Gastroesophageal sphincter (tissue), 3 donors: ENCODE measurements at regions not wholly inside any gene's neighbourhood (a gene's known extent, or its start where the extent isn't known, plus 50 kb on each side); places are given as distances from the start of the nearest gene placed in this dataset.

ENCODE experiments used
- POLR2A ChIP-seq, 2 donors: fragments of 450-650 bp; IDR thresholded peaks; one replicate each; pipeline ENCODE4 v1.6.1; 2017; ENCODE audit warnings: antibody characterized with exemption in 2 of 2, mild to moderate bottlenecking in 2 of 2, moderate library complexity in 1 of 2
- TF ChIP-seq, protein P1 (sequence below), 4 experiments: fragments of 200-600 bp in 2 of 4; fragments of 450-650 bp in 2 of 4; sonication (generic) in 1 of 4; IDR thresholded peaks; one replicate each; pipeline ENCODE4 v1.5.1; 2017 to 2019; ENCODE audit warnings: antibody characterized with exemption in 4 of 4, mild to moderate bottlenecking in 2 of 4, moderate library complexity in 2 of 4

DNA sequence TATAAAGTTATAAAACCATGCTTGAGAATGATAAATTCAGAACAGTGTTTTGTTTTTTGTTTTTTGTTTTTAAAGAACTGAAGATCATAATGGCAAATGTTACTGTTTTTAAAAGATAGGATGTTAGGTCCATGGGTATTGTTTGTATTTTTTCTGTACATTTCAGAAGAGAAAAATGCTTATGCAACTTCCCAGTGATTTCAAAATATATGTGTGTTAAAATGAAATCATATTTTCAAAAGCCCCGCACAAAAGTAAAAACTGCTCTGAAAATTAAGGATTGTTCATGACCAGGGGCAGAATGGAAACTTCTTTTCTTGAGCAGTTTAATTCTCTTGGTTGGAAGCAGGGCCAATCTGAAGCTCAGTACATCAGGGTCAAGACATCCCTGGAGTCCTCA lies 109.2 kb upstream of the SIRPG start:
- no peak for TF ChIP-seq POLR2A (IDR thresholded peaks at IDR 0.05)
- TF ChIP-seq, protein P1, sequence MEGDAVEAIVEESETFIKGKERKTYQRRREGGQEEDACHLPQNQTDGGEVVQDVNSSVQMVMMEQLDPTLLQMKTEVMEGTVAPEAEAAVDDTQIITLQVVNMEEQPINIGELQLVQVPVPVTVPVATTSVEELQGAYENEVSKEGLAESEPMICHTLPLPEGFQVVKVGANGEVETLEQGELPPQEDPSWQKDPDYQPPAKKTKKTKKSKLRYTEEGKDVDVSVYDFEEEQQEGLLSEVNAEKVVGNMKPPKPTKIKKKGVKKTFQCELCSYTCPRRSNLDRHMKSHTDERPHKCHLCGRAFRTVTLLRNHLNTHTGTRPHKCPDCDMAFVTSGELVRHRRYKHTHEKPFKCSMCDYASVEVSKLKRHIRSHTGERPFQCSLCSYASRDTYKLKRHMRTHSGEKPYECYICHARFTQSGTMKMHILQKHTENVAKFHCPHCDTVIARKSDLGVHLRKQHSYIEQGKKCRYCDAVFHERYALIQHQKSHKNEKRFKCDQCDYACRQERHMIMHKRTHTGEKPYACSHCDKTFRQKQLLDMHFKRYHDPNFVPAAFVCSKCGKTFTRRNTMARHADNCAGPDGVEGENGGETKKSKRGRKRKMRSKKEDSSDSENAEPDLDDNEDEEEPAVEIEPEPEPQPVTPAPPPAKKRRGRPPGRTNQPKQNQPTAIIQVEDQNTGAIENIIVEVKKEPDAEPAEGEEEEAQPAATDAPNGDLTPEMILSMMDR (IDR thresholded peaks at IDR 0.05) = no peak
